DOHH2 (cell line): ENCODE measurements at regions not wholly inside any gene's neighbourhood (a gene's known extent, or its start where the extent isn't known, plus 50 kb on each side); places are given as distances from the start of the nearest gene placed in this dataset.

Experiments
- H3F3A ChIP-seq: fragments of 200-600 bp; sonication (generic), shearing (Covaris generic); 2 replicates; pipeline ENCODE4 v1.6.0; 2016; ENCODE audit warnings: antibody characterized with exemption, mild to moderate bottlenecking; ENCODE audit not compliant: control insufficient read depth, insufficient read depth
- H3K27ac ChIP-seq: fragments of 200-600 bp; sonication (generic); 2 replicates; pipeline ENCODE4 v1.5.1; 2014; ENCODE audit warnings: low read depth, mild to moderate bottlenecking, low read length, moderate library complexity
- H3K27me3 ChIP-seq: fragments of 200-600 bp; sonication (generic); 2 replicates; pipeline ENCODE4 v1.6.1; 2014; ENCODE audit warnings: mild to moderate bottlenecking, low read length, mixed read lengths; ENCODE audit not compliant: control insufficient read depth
- H3K36me3 ChIP-seq: fragments of 200-600 bp; sonication (generic); 2 replicates; pipeline ENCODE4 v1.6.1; 2014; ENCODE audit warnings: mild to moderate bottlenecking, low read length, moderate library complexity, mixed read lengths; ENCODE audit not compliant: control insufficient read depth
- H3K4me1 ChIP-seq: fragments of 200-600 bp; sonication (generic); 2 replicates; pipeline ENCODE4 v1.6.1; 2014; ENCODE audit warnings: mild to moderate bottlenecking, low read length, mixed read lengths; ENCODE audit not compliant: control insufficient read depth
- H3K4me2 ChIP-seq: fragments of 200-600 bp; sonication (generic); 2 replicates; pipeline ENCODE4 v1.6.0; 2014; ENCODE audit warnings: mild to moderate bottlenecking, low read length, moderate library complexity
- H3K4me3 ChIP-seq: fragments of 200-600 bp; sonication (generic); 2 replicates; pipeline ENCODE4 v1.5.1; 2014; ENCODE audit warnings: mild to moderate bottlenecking, low read length, mixed read lengths
- H3K79me2 ChIP-seq: fragments of 200-600 bp; sonication (generic); 2 replicates; pipeline ENCODE4 v1.6.1; 2014; ENCODE audit warnings: mild to moderate bottlenecking, low read length, mixed read lengths; ENCODE audit not compliant: control insufficient read depth
- H3K9me2 ChIP-seq: fragments of 200-600 bp; sonication (generic); replicated peaks from 2 replicates; pipeline ENCODE4 v1.6.1; 2014; ENCODE audit warnings: mild to moderate bottlenecking, low read length, mixed read lengths; ENCODE audit not compliant: control insufficient read depth
- H3K9me3 ChIP-seq: fragments of 200-600 bp; sonication (generic); 2 replicates; pipeline ENCODE4 v1.6.1; 2014; ENCODE audit warnings: antibody characterized with exemption, low read length, mixed read lengths; ENCODE audit not compliant: control insufficient read depth, insufficient read depth
- H4K20me1 ChIP-seq: fragments of 200-600 bp; sonication (generic); 2 replicates; pipeline ENCODE4 v1.6.0; 2014; ENCODE audit warnings: low read depth, mild to moderate bottlenecking, antibody characterized with exemption, low read length, moderate library complexity; ENCODE audit not compliant: control insufficient read depth, insufficient read depth
- EZH2phosphoT487 ChIP-seq: fragments of 200-600 bp; sonication (generic); IDR thresholded peaks from 2 replicates; pipeline ENCODE4 v1.6.1; 2017; ENCODE audit warnings: borderline replicate concordance, mild to moderate bottlenecking, antibody characterized with exemption, low read length, moderate library complexity, mixed read lengths
- TF ChIP-seq, protein P1 (sequence below): fragments of 200-600 bp; sonication (generic); IDR thresholded peaks from one replicate; pipeline ENCODE4 v1.5.1; 2014; ENCODE audit warnings: antibody characterized with exemption, mild to moderate bottlenecking, low read depth, low read length; ENCODE audit not compliant: poor library complexity, severe bottlenecking

GRCh38 chr6:93494057-93494456 is 74.7 kb upstream of the EPHA7 start:
- no peak overlapping the region for H3K4me2 ChIP-seq
- TF ChIP-seq, protein P1, sequence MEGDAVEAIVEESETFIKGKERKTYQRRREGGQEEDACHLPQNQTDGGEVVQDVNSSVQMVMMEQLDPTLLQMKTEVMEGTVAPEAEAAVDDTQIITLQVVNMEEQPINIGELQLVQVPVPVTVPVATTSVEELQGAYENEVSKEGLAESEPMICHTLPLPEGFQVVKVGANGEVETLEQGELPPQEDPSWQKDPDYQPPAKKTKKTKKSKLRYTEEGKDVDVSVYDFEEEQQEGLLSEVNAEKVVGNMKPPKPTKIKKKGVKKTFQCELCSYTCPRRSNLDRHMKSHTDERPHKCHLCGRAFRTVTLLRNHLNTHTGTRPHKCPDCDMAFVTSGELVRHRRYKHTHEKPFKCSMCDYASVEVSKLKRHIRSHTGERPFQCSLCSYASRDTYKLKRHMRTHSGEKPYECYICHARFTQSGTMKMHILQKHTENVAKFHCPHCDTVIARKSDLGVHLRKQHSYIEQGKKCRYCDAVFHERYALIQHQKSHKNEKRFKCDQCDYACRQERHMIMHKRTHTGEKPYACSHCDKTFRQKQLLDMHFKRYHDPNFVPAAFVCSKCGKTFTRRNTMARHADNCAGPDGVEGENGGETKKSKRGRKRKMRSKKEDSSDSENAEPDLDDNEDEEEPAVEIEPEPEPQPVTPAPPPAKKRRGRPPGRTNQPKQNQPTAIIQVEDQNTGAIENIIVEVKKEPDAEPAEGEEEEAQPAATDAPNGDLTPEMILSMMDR = no peak
- TF ChIP-seq EZH2phosphoT487 = no peak
- no peaks in the 10 kb centered on the region for H3K79me2 ChIP-seq
- H3K4me1 ChIP-seq = no peaks in the 10 kb centered on the region
- no peak overlapping the region for H3K27ac ChIP-seq
- no peaks in the 10 kb centered on the region for H4K20me1 ChIP-seq
- no peak overlapping the region for H3K4me3 ChIP-seq
- H3K9me3 ChIP-seq = no peaks in the 10 kb centered on the region
- no peaks in the 10 kb centered on the region for H3K27me3 ChIP-seq
- no peaks in the 10 kb centered on the region for H3K9me2 ChIP-seq
- no peaks in the 10 kb centered on the region for H3K36me3 ChIP-seq
- H3F3A ChIP-seq = no peaks in the 10 kb centered on the region

GRCh38 chr6:93474733-93475179 is 55.4 kb upstream of the EPHA7 start:
- no peaks in the 10 kb centered on the region for H4K20me1 ChIP-seq
- TF ChIP-seq, protein P1 = no peak
- TF ChIP-seq EZH2phosphoT487 = no peak

GRCh38 chr6:93471281-93471680 is 51.9 kb upstream of the EPHA7 start:
- Histone ChIP-seq H3K9me2 (no peaks in the 10 kb centered on the region), H3K79me2 (no peaks in the 10 kb centered on the region), H4K20me1 (no peaks in the 10 kb centered on the region), H3K27ac (no peak overlapping the region), H3K4me2 (no peak overlapping the region), H3F3A (no peaks in the 10 kb centered on the region), H3K4me3 (no peak overlapping the region), H3K27me3 (no peaks in the 10 kb centered on the region), H3K36me3 (no peaks in the 10 kb centered on the region), H3K9me3 (no peaks in the 10 kb centered on the region), H3K4me1 (no peaks in the 10 kb centered on the region)
- TF ChIP-seq, protein P1 = no peak
- TF ChIP-seq EZH2phosphoT487 = no peak

More at GRCh38 chr6:93474733-93475179, 55.4 kb upstream of the EPHA7 start:
- no peak overlapping the region for H3K27ac ChIP-seq
- H3K9me2 ChIP-seq = no peaks in the 10 kb centered on the region
- no peaks in the 10 kb centered on the region for H3F3A ChIP-seq
- no peak overlapping the region for H3K4me2 ChIP-seq
- H3K27me3 ChIP-seq = no peaks in the 10 kb centered on the region
- H3K4me3 ChIP-seq = no peak overlapping the region
- H3K9me3 ChIP-seq = no peaks in the 10 kb centered on the region
- H3K4me1 ChIP-seq = no peaks in the 10 kb centered on the region
- no peaks in the 10 kb centered on the region for H3K79me2 ChIP-seq
- H3K36me3 ChIP-seq = no peaks in the 10 kb centered on the region
